ENCODE measurements at regions not wholly inside any gene's neighbourhood (a gene's known extent, or its start where the extent isn't known, plus 50 kb on each side); places are given as distances from the start of the nearest gene placed in this dataset.

- Histone ChIP-seq H3K79me2 (ENCODE audit: control insufficient read depth, insufficient read depth, low read length) (no peaks in the 10 kb centered on the region), H3K27me3 (ENCODE audit: control insufficient read depth in 2 of 2, insufficient read depth in 2 of 2, low read length in 2 of 2) (no peaks in the 10 kb centered on the region), H3K36me3 (ENCODE audit: control insufficient read depth in 2 of 2, extremely low read depth in 1 of 2, insufficient read depth in 2 of 2, low read length in 2 of 2) (no peaks in the 10 kb centered on the region), H3K4me1 (ENCODE audit: control insufficient read depth, extremely low read depth, insufficient read depth, low read length) (no peaks in the 10 kb centered on the region), H3K9me3 (replicated peaks; ENCODE audit: control insufficient read depth, insufficient read depth, low read length) (no peaks in the 10 kb centered on the region), H3K4me2 (ENCODE audit: insufficient read depth, low read length) (no peak overlapping the region), H2AFZ (ENCODE audit: low read depth, low read length) (no peak overlapping the region), H3K4me3 (replicated peaks in 1 of 3; ENCODE audit: insufficient read depth in 1 of 3, low read depth in 1 of 3, low read length in 3 of 3) (no peak overlapping the region), H4K20me1 (replicated peaks; ENCODE audit: control insufficient read depth, extremely low read depth, insufficient read depth, low read length) (no peaks in the 10 kb centered on the region), H3K27ac (ENCODE audit: insufficient read depth, low read depth, low read length) (no peak overlapping the region), H3K9me1 (replicated peaks; ENCODE audit: control insufficient read depth, extremely low read depth, insufficient read depth, low read length) (no peaks in the 10 kb centered on the region), H3K9ac (replicated peaks; ENCODE audit: extremely low read depth, insufficient read depth, low read length) (no peak overlapping the region)
- DNase-seq (ENCODE audit: low read depth, low spot score) (no peak), FAIRE-seq (no peak)
- ChIA-PET CTCF (no interaction called here), POLR2A (no interaction called here)
- intact Hi-C loops (cut with micrococcal nuclease) = no loop called here
- no TSS peak for BruUV-seq (replicated peaks)
- dilution Hi-C loops (cut with MboI; ENCODE audit: extremely low pct_ligation_motif_present, low sequenced_read_pairs) = no loop called here
- no peak for TF ChIP-seq JUN (IDR thresholded peaks at IDR 0.05; ENCODE audit: borderline replicate concordance, insufficient read depth, insufficient read length, low read depth)
- no peak for TF ChIP-seq EZH2 (IDR thresholded peaks at IDR 0.05; ENCODE audit: borderline replicate concordance, low read depth, low read length, severe bottlenecking)
- TF ChIP-seq MYC (IDR thresholded peaks at IDR 0.05; ENCODE audit: low read depth, low read length) = no peak
- no peak for TF ChIP-seq MAX (IDR thresholded peaks at IDR 0.05; ENCODE audit: insufficient read depth, insufficient read length)
- TF ChIP-seq CTCF (IDR thresholded peaks at IDR 0.05; ENCODE audit: extremely low read depth in 1 of 2, insufficient read depth in 1 of 2, low read depth in 1 of 2, low read length in 2 of 2) = no peak
- no peak for TF ChIP-seq GATA2 (IDR thresholded peaks at IDR 0.05; ENCODE audit: insufficient read depth, insufficient read length, low read depth, low read length)
- TF ChIP-seq POLR2AphosphoS5 (IDR thresholded peaks at IDR 0.05; ENCODE audit: insufficient read depth, low read depth, low read length) = no peak
- TF ChIP-seq FOS (IDR thresholded peaks at IDR 0.05; ENCODE audit: borderline replicate concordance, insufficient read depth, low read length) = no peak
- no peak for TF ChIP-seq POLR2A (IDR thresholded peaks at IDR 0.05; ENCODE audit: low read depth, low read length)
Observed at GRCh38 chr3:5733995-5734394, 546.5 kb downstream of the EDEM1 start.

Measured in endothelial cell of umbilical vein (primary cell).